ENCODE measurements at regions not wholly inside any gene's neighbourhood (a gene's known extent, or its start where the extent isn't known, plus 50 kb on each side); places are given as distances from the start of the nearest gene placed in this dataset.

DNA sequence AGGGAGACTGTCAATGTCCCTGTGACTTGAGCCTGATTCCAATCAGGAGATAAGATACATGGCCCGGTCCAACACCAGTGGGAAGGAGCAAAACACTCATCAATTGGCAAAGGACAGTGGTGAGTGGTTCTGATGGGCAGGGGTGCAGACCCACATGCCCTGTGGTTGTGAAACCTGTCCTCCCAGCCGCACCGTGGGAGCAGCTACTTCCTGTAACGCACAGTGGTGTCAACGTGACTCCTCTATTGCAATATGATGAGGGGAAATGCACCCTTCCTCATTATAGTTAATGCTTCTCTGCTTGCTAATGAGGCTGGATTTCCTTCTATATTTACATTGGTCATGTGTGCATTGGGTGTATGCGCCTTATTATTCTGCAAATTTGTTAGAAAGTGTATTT is 223.0 kb downstream of the IRX1 start:
- no peak for DNase-seq

DNA sequence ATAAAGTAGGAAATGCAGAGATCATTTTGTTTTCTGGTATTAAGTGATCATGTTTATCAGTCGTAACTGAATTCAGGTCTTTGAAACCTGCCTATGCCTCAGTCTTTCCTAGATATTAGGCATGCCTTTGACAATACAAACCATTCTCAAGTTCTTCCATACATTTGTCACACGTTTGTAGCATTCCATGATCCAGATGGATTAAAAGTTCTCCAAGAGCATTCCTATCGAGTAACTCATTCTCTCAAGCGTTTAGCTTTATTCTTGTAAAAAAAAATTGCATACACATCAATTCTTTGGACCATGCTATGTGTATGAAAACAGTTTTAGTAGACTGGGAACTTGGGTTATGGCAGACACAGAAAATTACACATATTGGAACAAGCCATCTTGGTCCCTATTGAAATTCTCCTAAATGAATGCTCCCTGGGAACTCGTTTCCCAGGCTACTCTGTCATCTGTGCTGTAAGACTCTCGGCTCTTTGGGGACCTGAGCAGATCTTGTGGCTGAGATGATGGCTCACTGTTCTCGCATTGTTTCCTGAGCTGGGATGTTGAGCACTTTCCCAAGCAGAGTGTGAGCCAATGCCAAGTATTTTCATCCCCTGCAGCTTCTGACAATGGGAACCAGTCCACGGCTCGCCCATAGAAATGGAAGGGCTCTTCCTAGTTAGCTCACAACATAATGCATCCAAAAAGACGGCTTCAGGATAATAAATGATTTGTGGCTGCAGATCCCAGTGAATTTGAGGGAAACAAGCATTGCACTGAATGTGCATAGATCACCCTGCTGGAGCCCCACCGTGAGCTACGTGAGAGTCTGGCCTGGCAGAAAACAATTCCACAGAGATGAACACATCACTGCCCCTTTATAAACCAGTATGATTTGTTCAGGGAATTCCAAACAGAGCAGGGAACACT is 230.2 kb downstream of the IRX1 start:
- no peak for DNase-seq

DNA sequence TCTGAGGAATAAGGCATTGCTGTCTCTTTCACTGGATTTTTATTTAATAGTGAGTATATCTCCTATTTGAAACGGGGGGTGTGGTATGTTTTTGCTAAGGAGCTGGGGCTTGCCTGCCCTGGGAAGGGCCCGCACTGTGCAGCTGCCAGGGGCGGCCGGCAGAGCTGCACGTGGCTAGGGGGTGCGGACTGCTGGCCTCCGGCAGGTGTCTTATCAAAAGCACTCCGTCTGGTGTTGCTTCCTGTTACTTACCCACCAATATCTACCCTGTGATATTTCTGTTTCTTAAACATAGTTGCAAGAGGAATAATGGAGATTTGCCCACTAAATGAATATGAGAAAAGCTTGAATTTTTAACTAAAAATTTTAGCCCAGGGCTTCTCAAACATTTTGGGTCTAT is 232.0 kb downstream of the IRX1 start:
- no peak for DNase-seq

DNA sequence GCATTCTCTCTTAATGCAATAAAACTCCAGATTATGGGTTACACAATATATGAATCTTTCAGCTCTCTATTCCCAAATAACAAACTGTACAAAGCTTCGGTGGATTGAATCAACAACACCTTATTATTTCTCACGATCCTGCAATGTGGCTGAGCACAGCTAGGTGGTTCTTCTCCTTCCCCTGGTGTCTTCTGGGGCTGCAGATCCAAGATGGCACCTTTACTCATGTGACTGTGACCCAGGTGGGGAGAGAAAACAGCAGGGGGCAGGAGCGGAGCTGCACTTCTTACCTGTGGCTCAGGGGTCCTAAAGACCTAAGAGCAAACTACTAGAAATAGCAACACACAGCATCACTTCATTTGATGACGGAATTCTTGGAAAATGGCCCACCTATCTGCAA is 233.1 kb downstream of the IRX1 start:
- no peak for DNase-seq

DNA sequence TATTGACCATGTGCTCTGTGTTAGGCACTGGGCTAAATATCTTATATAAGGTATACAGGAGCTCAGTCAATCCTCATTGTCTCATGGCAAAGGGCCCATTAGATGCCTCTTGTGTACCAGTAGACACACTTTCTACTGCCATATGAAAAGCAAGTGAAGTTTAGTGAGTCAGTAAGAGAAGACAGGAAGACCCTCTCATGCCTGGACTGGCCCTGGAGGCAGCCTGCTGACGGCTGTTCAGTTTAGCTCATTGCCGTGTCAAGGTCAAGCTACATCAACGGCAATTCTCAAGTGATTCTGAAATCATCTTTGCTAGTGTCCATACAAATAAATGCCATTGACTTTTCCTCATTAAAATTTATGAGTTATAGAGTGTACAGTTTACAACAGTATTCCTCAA is 237.9 kb downstream of the IRX1 start:
- no peak for DNase-seq

DNA sequence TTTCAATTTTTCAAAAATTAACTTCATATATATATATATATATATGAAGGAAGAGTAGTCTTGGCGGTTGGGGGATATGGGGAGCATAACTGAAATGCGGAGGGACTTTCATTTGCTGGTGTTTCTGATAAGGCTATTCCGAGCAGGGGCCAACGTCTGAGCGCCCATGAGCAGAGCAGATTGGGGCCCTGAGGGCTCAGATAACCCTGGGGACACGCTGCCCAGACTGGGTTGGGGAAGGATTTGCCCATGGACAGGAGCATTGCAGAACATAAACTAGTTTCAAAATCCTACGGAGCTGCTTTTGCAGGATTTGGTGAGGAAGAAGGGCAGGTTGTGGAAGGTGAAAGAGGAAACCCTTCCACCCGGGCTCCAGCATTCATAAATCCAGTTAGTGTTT is 240.2 kb downstream of the IRX1 start:
- no peak for DNase-seq

DNA sequence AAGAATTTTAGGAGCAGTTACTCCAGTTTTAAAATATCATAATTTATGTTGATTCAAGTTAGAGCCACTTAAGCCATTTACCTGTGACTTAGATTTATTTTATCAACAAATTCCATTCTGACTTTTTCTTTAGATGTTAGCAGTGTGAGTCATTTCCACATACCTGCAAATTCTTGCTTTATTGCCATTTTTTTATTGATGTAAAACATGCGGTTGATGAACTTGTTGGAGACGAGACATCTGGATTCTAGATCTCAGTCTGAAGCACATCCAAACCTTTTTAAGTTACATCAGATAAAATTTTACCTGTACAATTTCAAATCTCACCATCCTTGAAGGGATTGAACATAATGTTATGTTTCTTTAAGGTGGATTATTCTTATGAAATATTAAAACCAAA is 240.9 kb downstream of the IRX1 start:
- no peak for DNase-seq

DNA sequence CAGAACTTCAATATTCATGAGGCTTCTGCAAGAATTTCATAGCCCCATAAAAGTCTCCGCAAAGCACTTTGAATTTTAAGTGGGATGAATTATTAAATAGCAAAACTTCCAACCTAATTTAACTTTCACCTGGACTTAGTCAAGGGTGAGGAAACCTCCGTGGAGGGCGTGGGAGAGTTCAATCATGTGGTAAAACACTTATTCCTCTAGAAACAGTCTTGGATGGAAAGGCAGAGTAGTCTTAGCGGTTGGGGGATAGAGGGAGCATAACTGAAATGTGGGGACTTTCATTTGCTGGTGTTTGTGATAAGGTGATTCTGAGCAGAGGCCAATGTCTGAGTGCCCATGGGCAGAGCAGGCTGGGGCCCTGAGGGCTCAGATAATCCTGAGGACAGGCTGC is 241.9 kb downstream of the IRX1 start:
- no peak for DNase-seq

DNA sequence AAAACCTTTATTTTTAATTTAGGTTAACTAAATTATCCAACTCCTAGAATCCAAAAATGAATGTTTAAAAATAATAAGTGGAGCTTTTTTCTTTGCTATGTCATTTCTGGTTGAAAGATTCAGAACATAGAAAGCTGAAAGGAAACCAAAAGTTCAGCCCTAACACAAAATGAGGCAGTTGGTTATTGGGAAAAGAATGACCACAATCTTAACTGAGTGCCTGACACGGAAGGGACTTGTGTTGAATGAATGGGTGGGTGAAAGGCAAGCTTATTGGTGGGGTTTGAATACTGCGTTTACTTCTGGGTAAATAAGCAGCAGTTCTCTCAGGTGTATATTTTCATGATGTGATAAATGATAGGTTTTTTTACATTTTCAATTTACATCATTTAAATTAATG is 243.5 kb downstream of the IRX1 start:
- no peak for DNase-seq

DNA sequence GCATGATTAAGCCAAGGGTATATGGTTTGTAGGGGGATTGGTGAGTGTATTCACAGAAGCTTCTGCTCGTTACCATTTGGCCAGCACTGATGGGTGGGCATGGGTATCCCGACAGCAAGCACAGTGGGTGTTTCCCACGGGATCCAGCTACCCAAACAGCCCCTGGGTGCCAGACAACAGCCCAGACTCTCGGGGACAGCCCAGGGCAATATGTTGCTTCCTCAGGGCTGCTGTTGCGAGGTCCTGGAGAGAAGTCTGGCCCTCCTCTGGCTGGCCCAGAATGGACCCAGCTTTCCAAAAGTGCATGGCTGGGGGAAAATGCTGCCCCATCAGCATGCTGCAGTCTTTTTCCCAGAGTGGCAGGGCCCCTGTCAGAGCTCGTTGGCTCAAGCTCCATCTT is 247.0 kb downstream of the IRX1 start:
- DNase-seq, result no peak

DNA sequence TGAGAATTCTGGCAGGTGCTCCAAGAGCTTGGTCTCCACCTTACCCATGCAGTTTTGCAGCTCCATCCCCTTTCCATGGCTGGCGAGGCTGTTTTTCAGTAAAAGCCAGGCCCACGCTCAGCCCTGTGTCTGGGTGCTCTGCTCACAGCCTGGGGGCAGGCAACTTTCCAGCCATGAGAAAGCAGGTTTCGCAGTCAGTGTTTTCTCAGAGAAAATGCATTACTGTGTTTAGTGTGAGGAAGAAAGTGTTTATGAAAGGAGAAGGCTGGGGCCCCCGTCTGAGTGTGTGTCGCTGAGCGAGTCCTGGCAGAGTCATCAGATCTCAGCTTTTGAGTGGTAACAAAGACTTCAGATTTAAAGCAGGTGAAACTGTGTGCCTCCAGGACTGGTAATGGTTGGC is 248.1 kb downstream of the IRX1 start:
- DNase-seq, result peak in 2 of 56 donors; percentile 3 to 31

DNA sequence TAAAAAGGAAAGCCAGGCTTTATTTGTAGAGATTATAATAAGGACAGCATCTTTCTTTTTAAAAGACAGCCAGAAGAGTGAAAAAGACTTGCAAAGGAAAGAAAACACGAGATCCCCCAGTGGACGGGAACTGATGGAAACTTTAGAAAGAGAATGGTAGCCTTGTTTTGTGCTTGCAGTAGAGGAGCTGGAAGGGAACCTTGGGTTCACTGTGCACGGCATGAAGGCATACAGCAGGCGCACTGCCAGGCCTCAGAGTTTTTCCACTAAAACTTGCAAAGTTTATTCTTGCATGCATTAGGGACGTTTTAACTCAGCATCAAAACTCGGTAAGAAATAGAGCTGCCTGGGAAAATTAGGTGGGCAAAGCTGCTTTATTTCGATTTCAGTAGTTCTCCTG is 248.6 kb downstream of the IRX1 start:
- peak in 1 of 56 donors; percentile 13 for DNase-seq

DNA sequence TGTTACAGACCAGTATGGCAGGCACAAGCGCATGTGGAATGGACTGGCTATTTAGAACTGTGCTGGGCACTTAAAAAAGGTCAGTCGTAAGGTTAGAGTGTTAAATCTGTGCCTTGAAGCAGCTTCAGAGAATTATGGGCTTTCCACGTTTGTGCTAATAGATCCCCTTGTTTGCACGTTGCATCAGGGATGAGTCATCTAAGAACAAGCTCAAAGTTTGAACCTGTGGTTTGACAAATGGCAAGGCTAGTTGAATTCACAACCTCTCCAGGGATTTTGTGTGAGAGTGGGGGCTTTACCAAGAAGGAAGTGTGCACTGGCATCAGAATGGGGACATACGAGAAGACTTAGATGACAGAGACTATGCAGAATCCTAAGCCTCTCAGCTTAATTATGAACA is 249.6 kb downstream of the IRX1 start:
- DNase-seq, result no peak

DNA sequence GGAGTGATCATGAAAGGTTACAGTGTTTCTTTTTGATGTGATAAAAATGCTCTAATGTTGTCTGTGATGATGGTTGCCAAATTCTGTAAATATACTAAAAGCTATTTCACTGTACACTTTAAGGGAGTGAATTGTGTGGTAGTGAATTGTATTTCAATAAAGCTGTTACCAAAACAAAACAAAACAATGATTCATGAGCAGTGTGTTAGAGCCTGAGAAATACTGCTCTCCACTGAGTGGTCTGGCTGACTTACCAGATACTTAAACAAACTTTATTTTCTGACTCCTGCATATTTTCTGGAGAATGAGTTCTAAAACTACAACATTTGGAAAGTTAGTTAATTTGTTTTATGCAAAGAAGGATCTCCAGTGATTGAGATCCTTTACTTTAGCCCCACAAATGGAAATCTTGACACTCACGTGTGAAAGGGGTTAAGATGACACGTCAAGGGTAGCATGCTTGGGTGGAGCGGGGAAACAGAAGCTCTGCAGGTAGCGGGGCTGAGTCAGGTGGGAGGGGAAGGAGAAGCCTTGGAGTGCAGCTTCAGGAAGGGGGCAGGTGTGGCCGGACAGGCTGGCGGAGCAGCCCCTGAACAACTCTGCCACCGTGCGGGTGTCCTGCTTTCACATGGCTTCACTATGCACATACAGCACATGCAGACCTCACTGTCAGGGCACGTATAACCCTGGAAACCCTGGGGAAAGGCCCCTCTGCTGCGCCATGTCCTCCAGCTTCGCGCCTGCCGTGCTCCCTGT is 256.7 kb downstream of the IRX1 start:
- no peak for DNase-seq

DNA sequence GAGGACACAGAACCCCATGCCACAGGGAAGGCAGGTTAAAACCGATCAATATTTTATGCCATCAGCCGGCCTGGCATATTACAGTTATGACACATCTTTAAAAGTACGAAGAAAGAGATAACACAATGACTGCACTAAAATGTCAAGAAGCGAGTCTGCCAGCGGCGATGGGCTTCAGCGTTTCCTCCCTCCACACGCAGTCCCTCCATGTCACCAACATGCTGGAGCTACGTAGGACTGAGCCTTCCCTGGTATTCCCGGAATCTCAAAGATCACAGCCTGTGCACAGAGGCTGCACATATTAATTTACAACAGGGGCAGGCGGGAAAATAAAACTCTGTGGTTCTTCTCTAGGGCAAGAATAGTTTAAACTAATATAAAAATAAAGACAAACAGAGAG is 257.7 kb downstream of the IRX1 start:
- DNase-seq, result no peak

DNA sequence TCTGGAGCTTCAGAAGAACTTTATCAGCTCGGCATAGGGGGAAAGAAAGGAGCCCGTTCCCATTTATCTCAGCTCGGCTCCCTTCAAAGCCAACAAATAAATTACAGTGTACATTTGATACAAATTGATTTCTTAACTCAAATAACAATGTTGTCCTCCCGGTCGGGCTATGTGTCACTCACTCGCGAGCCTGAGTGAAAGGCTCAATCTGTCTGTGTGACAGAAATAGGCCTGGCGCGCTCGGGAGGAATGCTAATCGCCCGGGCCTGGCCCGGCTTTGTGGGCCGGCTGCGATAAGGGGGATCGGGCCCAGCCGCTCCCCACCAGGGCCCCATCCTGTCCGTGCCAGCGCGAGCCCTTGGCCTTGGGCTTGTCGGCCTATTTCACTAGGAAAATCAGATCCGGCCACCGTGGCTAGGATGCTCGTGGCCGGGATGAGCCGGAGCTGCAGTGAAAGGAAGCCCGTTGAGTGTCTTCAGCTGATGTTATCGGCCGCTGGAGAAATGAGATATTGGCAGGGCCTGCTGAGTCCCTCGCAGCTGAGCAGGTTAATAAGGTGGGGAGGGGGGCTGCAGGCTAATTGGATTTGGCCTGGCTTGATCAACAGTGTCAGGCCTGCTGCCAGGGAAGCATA is 258.7 kb downstream of the IRX1 start:
- DNase-seq, result no peak

DNA sequence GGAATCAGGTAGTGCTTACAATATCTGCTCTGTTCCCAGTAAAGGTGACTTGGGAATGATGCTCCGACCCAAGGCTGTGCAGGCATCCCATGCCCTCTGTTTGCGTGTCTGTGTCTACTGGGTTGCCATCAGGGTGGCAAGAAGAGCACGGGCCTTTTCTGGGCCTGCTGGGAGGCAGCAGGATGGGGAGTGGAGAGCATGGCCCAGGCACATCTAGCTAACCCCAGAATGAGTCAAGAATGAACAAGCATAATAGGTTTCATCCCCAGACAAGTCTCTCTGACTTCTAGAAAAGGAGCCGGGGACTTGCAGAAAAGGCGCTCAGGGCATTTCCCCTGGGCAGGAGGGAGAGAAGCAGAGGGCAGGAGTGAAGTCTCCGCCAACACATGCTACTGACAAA is 260.4 kb downstream of the IRX1 start:
- no peak for DNase-seq

DNA sequence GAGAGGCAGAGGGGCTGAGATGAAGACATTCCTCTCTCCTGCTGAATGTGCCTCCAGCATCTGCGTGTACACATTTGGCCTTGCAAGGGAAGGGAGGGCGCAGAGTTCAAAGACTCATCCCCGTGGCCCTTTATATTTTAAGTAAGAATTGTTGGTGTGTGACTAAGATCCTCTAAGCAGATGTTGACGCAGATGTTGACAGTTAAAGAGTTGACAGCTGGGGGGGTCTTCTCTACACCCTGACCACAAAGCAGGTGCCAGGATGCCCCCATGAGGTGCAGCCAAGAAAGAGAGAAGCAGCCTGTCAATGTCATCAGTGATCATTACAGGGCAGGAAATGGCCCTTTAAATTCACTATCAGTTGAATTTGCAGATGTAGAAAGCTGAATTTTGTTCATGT is 262.9 kb downstream of the IRX1 start:
- DNase-seq, result no peak

DNA sequence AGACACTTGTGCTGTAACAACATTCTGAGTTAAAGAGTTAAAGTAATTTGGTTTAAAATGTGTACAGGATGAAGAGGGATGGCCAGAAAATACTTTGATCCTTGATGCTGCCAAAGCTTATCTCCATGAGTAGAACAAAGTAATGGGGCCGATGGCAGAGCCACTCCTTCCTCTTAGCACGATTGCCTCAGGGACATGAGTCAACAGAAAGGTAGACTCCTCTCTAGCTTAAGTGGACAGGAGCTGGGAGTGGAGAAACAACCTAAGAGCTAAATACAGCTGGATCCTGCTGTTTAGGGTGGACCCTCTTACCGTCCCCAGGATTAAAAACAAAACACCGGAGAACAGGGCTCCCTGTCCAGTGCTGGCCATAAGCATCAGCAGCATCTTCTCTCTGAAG is 267.3 kb downstream of the IRX1 start:
- DNase-seq, result no peak

DNA sequence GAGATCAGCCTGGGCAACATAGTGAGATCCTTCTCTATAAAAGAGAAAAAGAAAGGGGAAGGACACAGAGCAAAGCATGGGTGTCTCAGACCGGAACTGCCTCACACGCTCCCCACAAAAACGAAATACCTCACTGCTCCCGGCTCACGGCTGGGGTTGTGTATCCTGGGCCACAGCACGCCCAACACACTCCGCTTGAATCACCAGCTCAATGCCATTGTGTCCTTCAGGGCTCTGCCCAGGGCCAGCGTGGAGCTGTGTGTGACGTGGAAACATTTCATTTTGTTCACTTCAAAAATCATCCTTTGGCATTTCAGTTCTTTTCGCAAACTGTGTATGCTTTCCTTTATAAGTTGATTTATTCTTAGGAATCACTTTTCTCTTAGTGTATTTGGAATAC is 279.5 kb downstream of the IRX1 start:
- DNase-seq, result no peak

DNA sequence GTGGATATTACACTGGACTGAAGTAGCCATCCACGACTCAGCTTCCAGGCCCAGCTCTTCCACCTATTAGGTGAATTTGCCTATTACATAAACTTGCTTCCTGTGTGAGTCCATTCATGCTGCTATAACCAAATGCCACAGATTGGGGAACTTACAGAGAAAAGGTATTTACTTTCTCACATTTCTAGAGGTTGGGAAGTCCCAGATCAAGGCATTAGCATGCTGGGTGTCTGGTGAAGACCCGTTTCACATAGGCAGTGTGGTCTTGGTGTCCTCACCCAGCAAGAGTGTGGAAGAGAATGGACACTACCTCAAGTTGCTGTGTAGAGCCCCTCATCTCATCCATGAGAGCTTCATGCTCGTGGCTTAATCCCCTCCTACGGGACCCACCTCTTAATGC is 282.6 kb downstream of the IRX1 start:
- no peak for DNase-seq

DNA sequence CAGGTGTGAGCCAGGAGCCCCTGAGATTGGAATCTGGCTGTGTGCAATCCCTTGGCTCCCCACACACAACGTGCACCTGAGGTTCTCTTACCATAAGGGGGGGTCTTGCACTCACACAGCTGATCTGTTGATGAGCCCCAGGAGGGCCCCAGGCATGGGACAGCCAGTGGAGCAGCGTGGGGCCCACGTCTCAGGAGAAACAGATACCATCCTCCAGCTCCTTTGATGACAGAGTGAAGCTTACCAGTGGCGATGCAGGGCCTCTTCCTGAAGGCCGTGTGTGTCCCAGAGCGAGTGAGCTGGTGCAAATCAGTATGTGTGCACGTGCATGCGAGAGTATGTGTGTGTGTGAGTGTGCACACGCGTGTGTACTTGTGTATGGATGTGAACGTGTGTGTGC is 287.4 kb downstream of the IRX1 start:
- DNase-seq, result no peak
